Liver (tissue), 3 donors: ENCODE measurements at regions not wholly inside any gene's neighbourhood (a gene's known extent, or its start where the extent isn't known, plus 50 kb on each side); places are given as distances from the start of the nearest gene placed in this dataset.

Experiments used
- CTCF ChIP-seq: fragments of 150-350 bp; IDR thresholded peaks from 2 replicates; pipeline ENCODE4 v1.5.1; 2017; ENCODE audit warnings: improper control_type of control experiment, low read depth, low read length; ENCODE audit not compliant: missing input control
- FOXA2 ChIP-seq: IDR thresholded peaks from 2 replicates; pipeline ENCODE4 v1.6.1; 2016; ENCODE audit warnings: antibody characterized with exemption
- MAX ChIP-seq: IDR thresholded peaks from 2 replicates; pipeline ENCODE4 v1.6.1; 2016; ENCODE audit warnings: antibody characterized with exemption
- REST ChIP-seq: IDR thresholded peaks from 2 replicates; pipeline ENCODE4 v1.6.1; 2016; ENCODE audit warnings: antibody characterized with exemption, mild to moderate bottlenecking
- TAF1 ChIP-seq: conservative IDR thresholded peaks from 2 replicates; pipeline ENCODE4 v1.6.1; 2016; ENCODE audit warnings: antibody characterized with exemption, mild to moderate bottlenecking
- YY1 ChIP-seq: IDR thresholded peaks from 2 replicates; pipeline ENCODE4 v1.6.1; 2016; ENCODE audit warnings: antibody characterized with exemption, mild to moderate bottlenecking
- donor health status: healthy.
- donor health status: healthy.

GRCh38 chr2:120820953-120821279 is 85.2 kb downstream of the GLI2 start:
- TF ChIP-seq CTCF (no peak), TAF1 (no peak), REST (no peak), YY1 (no peak), MAX (no peak), FOXA2 (no peak)
